H1 (cell line): ENCODE measurements at regions not wholly inside any gene's neighbourhood (a gene's known extent, or its start where the extent isn't known, plus 50 kb on each side); places are given as distances from the start of the nearest gene placed in this dataset.
A peak's percentile ranks its signal among the peaks of the same experiment; 100 is the strongest.

Experiments used
- CTCF ChIA-PET: fragments of 300-600 bp; sonication (Branson Sonifier 250); formaldehyde crosslinking; loops from one replicate; lab custom pipeline; 2021; ENCODE audit not compliant: partially characterized antibody; lab: Charles Lee
- POLR2A ChIA-PET: fragments of 300-600 bp; sonication (Branson Sonifier 250); formaldehyde crosslinking; loops from one replicate; lab custom pipeline; 2021; ENCODE audit warnings: inconsistent platforms; ENCODE audit not compliant: partially characterized antibody; lab: Charles Lee
- DNase-seq, 2 experiments: peaks; one replicate each; pipeline versions ENCODE4 v3.0.0 to v3.0.0-alpha.2; 2010 to 2022; ENCODE audit warnings: low spot score in 2 of 2, low read depth in 1 of 2, mixed read lengths in 1 of 2
- FAIRE-seq: peaks from 2 replicates; lab custom pipeline; 2011; peaks lifted over from hg19 to GRCh38; lab: Jason Lieb, UNC
- H2AFZ ChIP-seq: 2 replicates; pipeline ENCODE4 v1.8.1; 2012; ENCODE audit warnings: low read length, inconsistent platforms
- H2AK5ac ChIP-seq: 2 replicates; pipeline ENCODE4 v1.6.1; 2013; ENCODE audit warnings: low read depth, low read length
- H2BK120ac ChIP-seq: replicated peaks from 2 replicates; pipeline ENCODE3; 2013; ENCODE audit warnings: low read depth, low read length, inconsistent platforms
- H2BK12ac ChIP-seq: 2 replicates; pipeline ENCODE4 v1.6.1; 2013; ENCODE audit warnings: low read depth, low read length
- H2BK15ac ChIP-seq: 2 replicates; pipeline ENCODE4 v1.6.1; 2013; ENCODE audit warnings: low read length
- H2BK20ac ChIP-seq: 2 replicates; pipeline ENCODE4 v1.6.1; 2013; ENCODE audit warnings: low read length
- H2BK5ac ChIP-seq: 2 replicates; pipeline ENCODE4 v1.6.1; 2013; ENCODE audit warnings: low read depth, low read length
- H3K14ac ChIP-seq: 2 replicates; pipeline ENCODE4 v1.6.1; 2013; ENCODE audit warnings: inconsistent platforms; ENCODE audit not compliant: insufficient read length
- H3K18ac ChIP-seq: 2 replicates; pipeline ENCODE4 v1.6.1; 2013; ENCODE audit warnings: low read length; ENCODE audit errors: extremely low read depth
- H3K23ac ChIP-seq: 2 replicates; pipeline ENCODE4 v1.6.1; 2013; ENCODE audit warnings: inconsistent platforms; ENCODE audit not compliant: insufficient read length
- H3K23me2 ChIP-seq: 2 replicates; pipeline ENCODE4 v1.6.1; 2013; ENCODE audit warnings: low read depth, low read length
- H3K27ac ChIP-seq: 2 replicates; pipeline ENCODE4 v1.6.1; 2011; ENCODE audit warnings: low read depth, low read length, inconsistent platforms
- H3K27me3 ChIP-seq, 4 experiments: replicated peaks in 1 of 4; 1 replicate in 1 of 4; 2 replicates in 3 of 4; pipeline versions ENCODE4 v1.6.1 to v1.8.1; 2011 to 2013; ENCODE audit warnings: low read length in 3 of 4, mild to moderate bottlenecking in 3 of 4, inconsistent platforms in 2 of 4, mixed read lengths in 2 of 4, moderate library complexity in 1 of 4; ENCODE audit not compliant: control insufficient read depth in 3 of 4, insufficient read depth in 3 of 4; ENCODE audit errors: extremely low read depth in 1 of 4
- H3K36me3 ChIP-seq, 4 experiments: 2 replicates each; pipeline versions ENCODE4 v1.6.1 to v1.8.1; 2011 to 2013; ENCODE audit warnings: mild to moderate bottlenecking in 4 of 4, low read length in 3 of 4, moderate library complexity in 2 of 4, control low read depth in 1 of 4, inconsistent platforms in 1 of 4; ENCODE audit not compliant: insufficient read depth in 4 of 4, control insufficient read depth in 2 of 4
- H3K4ac ChIP-seq: replicated peaks from 2 replicates; pipeline ENCODE3; 2013; ENCODE audit warnings: low read length, low read depth, mixed read lengths, inconsistent platforms; ENCODE audit not compliant: insufficient read length
- H3K4me1 ChIP-seq, 4 experiments: replicated peaks in 1 of 4; 1 replicate in 1 of 4; 2 replicates in 3 of 4; pipeline versions ENCODE4 v1.6.1 to v1.8.1; 2011 to 2013; ENCODE audit warnings: low read length in 3 of 4, inconsistent platforms in 2 of 4, mixed read lengths in 1 of 4; ENCODE audit not compliant: insufficient read depth in 4 of 4, control insufficient read depth in 3 of 4
- H3K4me2 ChIP-seq, 2 experiments: 2 replicates each; pipeline versions ENCODE4 v1.6.1 to v1.8.1; 2011 to 2013; ENCODE audit warnings: low read depth in 2 of 2, low read length in 2 of 2, control low read depth in 1 of 2, inconsistent platforms in 1 of 2, mild to moderate bottlenecking in 1 of 2; ENCODE audit not compliant: insufficient read depth in 1 of 2
- H3K4me3 ChIP-seq, 4 experiments: fragments of 200-600, 300-600 bp in 1 of 4; sonication (generic), shearing (Covaris generic), sonication (Bioruptor Twin) in 1 of 4; 2 replicates each; pipeline versions ENCODE4 v1.5.1 to v1.8.1; 2011 to 2016; ENCODE audit warnings: low read length in 4 of 4, low read depth in 3 of 4, control low read depth in 2 of 4, inconsistent platforms in 2 of 4, mild to moderate bottlenecking in 2 of 4, mixed read lengths in 1 of 4, moderate library complexity in 1 of 4; ENCODE audit not compliant: insufficient read depth in 2 of 4; ENCODE audit errors: extremely low read depth in 1 of 4
- H3K56ac ChIP-seq: replicated peaks from 2 replicates; pipeline ENCODE3; 2013; ENCODE audit warnings: low read depth, mild to moderate bottlenecking, mixed read lengths, low read length, inconsistent platforms; ENCODE audit not compliant: insufficient read length
- H3K79me1 ChIP-seq: 2 replicates; pipeline ENCODE4 v1.6.1; 2013; ENCODE audit warnings: low read depth, low read length, control low read depth
- H3K79me2 ChIP-seq, 2 experiments: 2 replicates each; pipeline versions ENCODE4 v1.6.1 to v1.8.1; 2012 to 2013; ENCODE audit warnings: low read length in 2 of 2, mild to moderate bottlenecking in 2 of 2, inconsistent platforms in 1 of 2; ENCODE audit not compliant: insufficient read depth in 2 of 2, control insufficient read depth in 1 of 2
- H3K9ac ChIP-seq, 4 experiments: replicated peaks in 1 of 4; 1 replicate in 1 of 4; 2 replicates in 3 of 4; pipeline versions ENCODE4 v1.6.1 to v1.8.1; 2011 to 2013; ENCODE audit warnings: low read depth in 3 of 4, low read length in 3 of 4, control low read depth in 2 of 4, mild to moderate bottlenecking in 2 of 4, moderate library complexity in 2 of 4, inconsistent platforms in 1 of 4; ENCODE audit errors: extremely low read depth in 1 of 4
- H3K9me3 ChIP-seq, 2 experiments: 2 replicates each; pipeline versions ENCODE4 v1.6.1 to v1.8.1; 2012 to 2013; ENCODE audit warnings: mild to moderate bottlenecking in 2 of 2, moderate library complexity in 2 of 2, control low read depth in 1 of 2, inconsistent platforms in 1 of 2, low read depth in 1 of 2, low read length in 1 of 2, mixed read lengths in 1 of 2; ENCODE audit not compliant: insufficient read depth in 2 of 2
- H4K20me1 ChIP-seq, 2 experiments: replicated peaks in 1 of 2; 2 replicates each; pipeline versions ENCODE3 to v1.8.1; 2011 to 2013; ENCODE audit warnings: inconsistent platforms in 2 of 2, low read length in 2 of 2, mild to moderate bottlenecking in 1 of 2; ENCODE audit not compliant: insufficient read depth in 2 of 2, control insufficient read depth in 1 of 2
- H4K5ac ChIP-seq: 2 replicates; pipeline ENCODE4 v1.6.1; 2013; ENCODE audit warnings: low read length, low read depth, mixed read lengths, inconsistent platforms; ENCODE audit not compliant: insufficient read length
- H4K8ac ChIP-seq: 2 replicates; pipeline ENCODE4 v1.8.0; 2013; ENCODE audit warnings: mild to moderate bottlenecking, moderate library complexity, low read length, inconsistent platforms; ENCODE audit not compliant: insufficient read depth; ENCODE audit errors: extremely low read depth
- H4K91ac ChIP-seq: replicated peaks from 2 replicates; pipeline ENCODE3; 2013; ENCODE audit warnings: low read length, mixed read lengths, inconsistent platforms; ENCODE audit not compliant: insufficient read length
- BACH1 ChIP-seq: IDR thresholded peaks from 2 replicates; pipeline ENCODE4 v1.6.1; 2012; ENCODE audit warnings: low read length, improper control_type of control experiment
- CTBP2 ChIP-seq: IDR thresholded peaks from 2 replicates; pipeline ENCODE4 v1.7.0; 2011; ENCODE audit warnings: borderline replicate concordance, mild to moderate bottlenecking, moderate library complexity, mixed read lengths, low read length; ENCODE audit not compliant: insufficient read depth, insufficient read length
- PHF8 ChIP-seq: fragments of 200-600 bp; sonication (generic); conservative IDR thresholded peaks from 2 replicates; pipeline ENCODE4 v1.7.1; 2012; ENCODE audit warnings: low read depth, mild to moderate bottlenecking, inconsistent platforms, low read length, moderate library complexity
- SRF ChIP-seq: IDR thresholded peaks from 2 replicates; pipeline ENCODE4 v1.6.1; 2011; ENCODE audit warnings: mild to moderate bottlenecking, low read depth, low read length, moderate library complexity
- WGBS, 2 experiments: shearing (Covaris generic) in 1 of 2; methylation state at CpG; one replicate each; pipeline versions ENCODE4 v1.1.6 to v1.1.7; 2013 to 2015; ENCODE audit warnings: low lambda C conversion rate in 2 of 2, mixed read lengths in 2 of 2, inconsistent platforms in 1 of 2, low coverage in 1 of 2, missing lambda C conversion rate in 1 of 2; ENCODE audit not compliant: insufficient replicate concordance in 2 of 2, insufficient coverage in 1 of 2, insufficient read length in 1 of 2; ENCODE audit errors: extremely low coverage in 1 of 2, missing lambda C conversion rate in 1 of 2; 5-methylcytosine and 5-hydroxymethylcytosine counted together

DNA sequence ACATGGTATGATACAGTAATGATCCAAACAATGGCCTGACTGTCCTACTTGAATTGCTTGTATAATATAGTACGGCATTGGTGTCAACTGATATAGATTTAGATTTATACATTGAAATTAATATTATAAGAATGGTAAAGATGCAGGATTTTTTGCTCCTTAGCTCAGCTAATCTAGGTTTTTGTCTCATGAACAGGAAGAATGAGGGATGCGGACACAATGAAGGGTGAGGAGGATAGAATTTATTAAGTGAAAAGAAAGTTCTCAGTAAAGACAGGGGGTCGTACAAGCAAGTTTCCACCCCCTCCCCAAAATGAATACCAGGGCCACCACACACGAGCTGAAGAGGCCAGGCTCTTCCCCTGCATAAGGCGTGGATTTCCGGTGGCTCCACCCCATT is 96.1 kb downstream of the KCNA5 start:
- TF ChIP-seq CTBP2 (no peak), PHF8 (no peak), BACH1 (no peak), SRF (no peak)
- TF ChIP-seq, all 59 proteins: peak for 0
- Histone ChIP-seq H3K9ac (no peak overlapping the region), H3K4me3 (no peak overlapping the region), H3K79me1 (0 out of 2 replicates have a peak, but pooled peaks cover 2% of the 10 kb centered on the region), H4K8ac (no peak overlapping the region), H3K18ac (no peak overlapping the region), H2BK120ac (no peak overlapping the region), H4K5ac (no peak overlapping the region), H2AFZ (no peak overlapping the region), H3K23ac (no peak overlapping the region), H3K4ac (no peak overlapping the region), H3K9me3 (peaks cover 3% of the 10 kb centered on the region in 2 experiments; a peak in 1 of 4 replicates), H2BK15ac (no peak overlapping the region), H2AK5ac (no peak overlapping the region), H3K27me3 (no peaks in the 10 kb centered on the region), H4K91ac (no peak overlapping the region), H4K20me1 (no peaks in the 10 kb centered on the region), H2BK5ac (0 out of 2 replicates have a peak overlapping the region, but pooled peaks have one; percentile 11), H3K14ac (no peak overlapping the region), H3K23me2 (peaks cover 2% of the 10 kb centered on the region; the same call in 1 of the 2 replicates), H3K56ac (no peak overlapping the region), H3K79me2 (no peaks in the 10 kb centered on the region), H3K4me2 (no peak overlapping the region), H3K4me1 (peaks cover 0 to 5% (median 2%) of the 10 kb centered on the region in 4 experiments; a peak in 3 of 7 replicates), H2BK12ac (no peak overlapping the region), H3K27ac (no peak overlapping the region), H2BK20ac (no peak overlapping the region), H3K36me3 (peaks cover 0 to 7% (median 0%) of the 10 kb centered on the region in 4 experiments; a peak in 2 of 8 replicates)
- DNase-seq = no peak
- FAIRE-seq = no peak
- WGBS, 2 experiments = 88% methylated on average over 6 of the region's 6 CpGs; no CpG with 5 or more reads in 1 of the 2 experiments
- CTCF ChIA-PET = no interaction called here
- POLR2A ChIA-PET = interaction anchor here (1.5 kb wide), 1 partner anchor 15 kb away, joined by 3 read pairs; no protein-coding TSS in a partner anchor
